ENCODE measurements at regions not wholly inside any gene's neighbourhood (a gene's known extent, or its start where the extent isn't known, plus 50 kb on each side); places are given as distances from the start of the nearest gene placed in this dataset.

DNA sequence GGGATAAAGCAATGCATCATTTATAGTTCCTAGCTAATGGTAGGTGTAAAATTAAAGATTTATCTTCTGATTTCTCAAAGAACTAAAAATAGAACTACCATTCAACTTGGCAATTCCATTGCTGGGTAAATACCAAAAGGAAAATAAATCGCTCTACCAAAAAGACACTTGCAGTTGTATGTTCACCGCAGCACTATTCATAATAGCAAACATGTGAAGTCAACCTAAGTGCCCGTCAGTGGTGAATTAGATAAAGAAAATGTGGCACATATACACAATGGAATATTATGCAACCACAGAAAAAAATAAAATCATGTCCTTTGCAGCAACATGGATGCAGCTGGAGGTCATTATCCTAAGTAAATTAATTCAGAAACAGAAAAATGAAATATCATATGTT, 192.8 kb upstream of the ADRA1D start:
- TF ChIP-seq EZH2 (IDR thresholded peaks at IDR 0.05) (no peak), POLR2AphosphoS5 (IDR thresholded peaks at IDR 0.05; ENCODE audit: borderline replicate concordance, low read depth, low read length) (no peak)
